ENCODE measurements at regions not wholly inside any gene's neighbourhood (a gene's known extent, or its start where the extent isn't known, plus 50 kb on each side); places are given as distances from the start of the nearest gene placed in this dataset.

- DNase-seq = no peak
Measured at GRCh38 chr1:62988867-62989266, 204.9 kb downstream of the ATG4C start.

GRCh38 chr1:62989497-62989896 is 205.6 kb downstream of the ATG4C start:
- DNase-seq = no peak

- DNase-seq = no peak
Measured at GRCh38 chr1:62991152-62991551, 207.2 kb downstream of the ATG4C start.

GRCh38 chr1:62993844-62994243 is 209.9 kb downstream of the ATG4C start:
- no peak for DNase-seq

GRCh38 chr1:62995173-62995572 is 211.2 kb downstream of the ATG4C start:
- no peak for DNase-seq

- DNase-seq = no peak
Measured at GRCh38 chr1:62997884-62998283, 214.0 kb downstream of the ATG4C start.

GRCh38 chr1:62998845-62999649 is 215.1 kb downstream of the ATG4C start:
- DNase-seq = no peak

- no peak for DNase-seq
Measured at GRCh38 chr1:63000508-63000907, 216.6 kb downstream of the ATG4C start.

- no peak for DNase-seq
Measured at GRCh38 chr1:63004868-63005267, 220.9 kb downstream of the ATG4C start.

GRCh38 chr1:63005812-63006211 is 221.9 kb downstream of the ATG4C start:
- DNase-seq = no peak

- DNase-seq = no peak
Measured at GRCh38 chr1:63009421-63009820, 225.5 kb downstream of the ATG4C start.

GRCh38 chr1:63010913-63011660 is 227.2 kb downstream of the ATG4C start:
- DNase-seq = no peak

- no peak for DNase-seq
Measured at GRCh38 chr1:63012339-63012738, 228.4 kb downstream of the ATG4C start.

GRCh38 chr1:63014267-63014666 is 230.3 kb downstream of the ATG4C start:
- no peak for DNase-seq

GRCh38 chr1:63022319-63022718 is 238.4 kb downstream of the ATG4C start:
- DNase-seq = no peak

GRCh38 chr1:63023171-63023570 is 239.2 kb downstream of the ATG4C start:
- DNase-seq = no peak

- DNase-seq = no peak
Measured at GRCh38 chr1:63023637-63024036, 239.7 kb downstream of the ATG4C start.

GRCh38 chr1:63024132-63024531 is 240.2 kb downstream of the ATG4C start:
- no peak for DNase-seq

- DNase-seq = no peak
Measured at GRCh38 chr1:63027176-63027575, 243.2 kb downstream of the ATG4C start.

GRCh38 chr1:63032171-63032570 is 248.2 kb downstream of the ATG4C start:
- no peak for DNase-seq

GRCh38 chr1:63033211-63033610 is 249.3 kb downstream of the ATG4C start:
- no peak for DNase-seq

- no peak for DNase-seq
Measured at GRCh38 chr1:63034256-63034655, 250.3 kb downstream of the ATG4C start.

- no peak for DNase-seq
Measured at GRCh38 chr1:63038586-63038985, 254.7 kb downstream of the ATG4C start.

- DNase-seq = no peak
Measured at GRCh38 chr1:63041660-63042059, 257.7 kb downstream of the ATG4C start.

All from NCI-H524 treated with DMSO at 0.1 percent for 48 hours (cell line).